ENCODE measurements at regions not wholly inside any gene's neighbourhood (a gene's known extent, or its start where the extent isn't known, plus 50 kb on each side); places are given as distances from the start of the nearest gene placed in this dataset.

DNA sequence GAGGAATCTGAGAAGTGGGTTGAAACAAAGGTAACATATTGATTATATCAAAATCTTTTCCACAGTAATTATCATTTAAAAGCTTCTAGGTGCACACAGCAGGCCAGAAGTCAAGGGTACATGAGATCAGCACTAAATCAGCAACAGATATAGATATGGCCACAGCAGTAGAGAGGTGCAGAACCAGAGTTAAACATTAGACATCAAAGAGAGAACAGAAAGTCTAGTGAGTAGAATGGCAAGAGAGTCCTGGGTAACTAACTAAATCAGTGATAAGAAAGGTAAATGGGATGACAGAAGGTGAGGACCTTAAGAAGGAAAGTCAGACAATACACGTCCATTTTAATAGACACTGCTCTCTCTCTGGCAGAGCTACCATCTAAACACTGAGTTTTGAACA is 119.5 kb upstream of the GRIA4 start:
- TF ChIP-seq EZH2 (IDR thresholded peaks at IDR 0.05; ENCODE audit: borderline replicate concordance, insufficient read depth, low read depth, low read length, poor library complexity, severe bottlenecking), result no peak
- no peak for TF ChIP-seq CTCF (IDR thresholded peaks at IDR 0.05)

Measured in B cell (primary cell).